GM19438 (cell line): ENCODE measurements at regions not wholly inside any gene's neighbourhood (a gene's known extent, or its start where the extent isn't known, plus 50 kb on each side); places are given as distances from the start of the nearest gene placed in this dataset.
"Not testable (repeated sequence)": the region's sequence is repeated elsewhere in the genome, so short reads cannot be mapped to it uniquely, and the experiment has no call there.

Experiments used
- ATAC-seq: cut with Tn5 transposase; IDR thresholded peaks from one replicate; pipeline ENCODE4 v1.9.1; 2021; ENCODE audit warnings: low read depth; ENCODE audit not compliant: unreplicated experiment

GRCh38 chr5:71903808-71904207 lies 184.7 kb downstream of the CARTPT start:
- ATAC-seq: no peak

DNA sequence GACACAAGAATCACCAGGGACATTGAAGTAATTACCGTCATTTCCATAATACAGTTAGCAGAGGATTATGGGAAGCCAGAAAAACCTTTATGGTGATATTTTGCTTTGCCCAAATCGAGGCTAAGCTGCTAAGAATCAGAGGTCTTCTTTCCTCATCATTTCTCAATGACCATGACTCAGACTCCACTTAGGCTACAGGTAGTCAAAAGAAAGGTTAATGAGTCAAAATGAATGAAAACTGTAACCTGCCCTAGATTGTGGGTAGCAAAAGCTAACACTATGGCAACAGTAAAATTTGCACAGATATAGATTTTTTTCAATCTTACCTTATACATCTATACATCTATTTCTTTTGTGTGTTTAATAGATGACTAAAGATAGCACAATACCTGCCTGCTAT lies 185.8 kb downstream of the CARTPT start:
- ATAC-seq: no peak

DNA sequence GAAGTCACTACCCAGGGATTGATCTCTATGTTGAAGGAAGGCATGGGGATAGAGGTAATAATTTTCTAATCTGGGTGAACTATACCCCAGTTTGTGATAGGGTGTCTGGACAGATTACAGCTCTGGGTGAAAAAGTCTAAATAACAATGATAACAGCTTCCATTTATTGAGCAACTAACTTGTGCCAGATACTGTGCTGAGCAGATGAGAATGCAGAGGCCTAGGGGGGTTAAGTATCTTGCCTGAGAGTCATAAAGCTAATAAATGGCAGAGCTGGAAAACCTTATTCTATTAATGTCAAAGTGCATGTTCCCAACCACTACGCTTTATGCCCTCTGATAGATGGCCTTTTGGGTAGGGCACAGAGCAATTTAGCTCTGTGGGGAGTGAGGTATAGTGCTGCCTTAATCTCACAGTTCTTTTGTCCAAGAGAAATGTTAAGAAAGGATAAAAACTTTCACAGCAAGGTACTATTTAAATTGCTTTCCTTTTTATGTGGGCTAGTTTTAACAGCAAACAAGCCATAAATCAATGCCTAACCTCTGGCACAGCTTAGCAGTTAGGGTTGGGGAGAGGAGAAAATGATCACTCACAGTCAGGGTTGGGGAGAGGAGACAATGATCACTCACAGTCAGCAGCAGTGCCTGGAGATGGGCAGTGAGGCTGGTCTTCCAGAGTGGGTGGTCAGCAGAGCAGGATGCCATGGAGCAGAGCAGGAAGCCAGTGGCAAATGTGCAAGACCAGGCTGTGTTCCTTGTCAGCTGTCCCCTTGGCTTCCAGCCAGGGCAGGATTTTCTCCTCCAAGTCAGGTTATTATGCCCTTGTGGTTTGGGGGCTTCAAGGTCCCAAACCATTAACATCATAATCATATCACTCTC lies 187.0 kb downstream of the CARTPT start:
- ATAC-seq: no peak

DNA sequence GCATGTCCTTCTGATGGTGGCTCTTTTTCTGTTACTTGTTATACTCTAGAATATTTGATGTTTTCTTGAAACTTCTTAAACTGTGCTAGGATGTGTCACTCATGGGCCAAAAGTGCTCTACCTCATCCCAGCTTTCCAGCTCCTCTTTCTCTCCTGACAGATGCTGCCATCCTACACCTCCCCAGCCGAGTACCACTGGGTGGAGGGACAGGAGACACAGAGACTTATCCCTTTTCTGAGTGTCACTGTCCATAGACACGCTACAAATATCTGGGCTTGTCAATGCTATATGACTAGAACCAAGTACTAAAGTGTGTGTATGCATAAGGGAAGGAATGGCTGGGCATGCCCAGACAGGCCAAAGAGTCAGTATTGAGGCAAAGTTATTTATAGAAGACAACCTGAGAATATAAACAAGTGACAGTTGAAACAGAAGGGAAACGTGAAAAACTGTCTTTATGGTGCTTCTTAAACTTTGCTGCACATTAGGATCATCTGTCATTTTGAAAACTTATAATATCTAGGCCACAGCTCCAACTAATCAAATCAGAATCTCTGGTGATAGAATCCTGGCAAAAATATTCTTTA lies 188.0 kb downstream of the CARTPT start:
- ATAC-seq: no peak

GRCh38 chr5:71907608-71908145 lies 188.6 kb downstream of the CARTPT start:
- no peak for ATAC-seq

- no peak for ATAC-seq
These were observed 191.7 kb downstream of the CARTPT start for GRCh38 chr5:71910741-71911140.

DNA sequence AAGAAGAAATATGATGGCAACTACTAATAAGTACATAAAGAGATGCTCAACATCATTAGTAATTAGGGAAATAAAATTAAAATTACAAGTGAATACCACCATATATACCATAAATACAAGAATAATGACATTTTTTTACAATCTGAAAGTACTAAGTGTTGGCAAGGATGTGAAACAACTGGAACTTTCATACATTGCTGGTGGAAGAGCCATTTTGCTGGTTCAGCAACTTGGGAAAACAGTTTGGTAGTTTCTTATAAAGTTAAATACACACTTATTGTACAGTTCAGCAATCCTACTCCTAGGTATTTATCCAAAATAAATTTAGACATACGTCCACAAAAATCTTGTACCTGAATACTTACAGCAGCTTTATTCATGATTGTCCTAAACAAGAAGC lies 192.9 kb downstream of the CARTPT start:
- ATAC-seq: no peak

DNA sequence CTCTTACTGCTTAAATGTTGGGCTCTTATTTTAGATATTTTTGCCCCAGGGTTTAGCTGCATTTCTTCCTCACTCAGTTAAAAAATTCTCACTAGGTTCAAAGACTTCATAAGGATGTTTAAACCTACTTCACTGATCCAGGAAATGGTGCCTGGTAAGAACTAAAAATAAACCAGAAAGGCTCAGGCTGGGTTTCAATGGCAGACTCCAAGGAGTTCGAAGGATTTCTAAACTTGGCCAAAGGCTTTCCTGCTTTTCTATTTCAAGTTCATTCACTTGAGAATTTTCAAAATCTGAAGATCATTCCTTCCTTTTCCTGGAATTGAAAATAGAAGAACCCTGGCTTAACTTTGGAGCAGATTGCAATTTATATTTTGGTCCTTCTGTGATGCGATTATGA lies 193.0 kb upstream of the MAP1B start:
- ATAC-seq: no peak

DNA sequence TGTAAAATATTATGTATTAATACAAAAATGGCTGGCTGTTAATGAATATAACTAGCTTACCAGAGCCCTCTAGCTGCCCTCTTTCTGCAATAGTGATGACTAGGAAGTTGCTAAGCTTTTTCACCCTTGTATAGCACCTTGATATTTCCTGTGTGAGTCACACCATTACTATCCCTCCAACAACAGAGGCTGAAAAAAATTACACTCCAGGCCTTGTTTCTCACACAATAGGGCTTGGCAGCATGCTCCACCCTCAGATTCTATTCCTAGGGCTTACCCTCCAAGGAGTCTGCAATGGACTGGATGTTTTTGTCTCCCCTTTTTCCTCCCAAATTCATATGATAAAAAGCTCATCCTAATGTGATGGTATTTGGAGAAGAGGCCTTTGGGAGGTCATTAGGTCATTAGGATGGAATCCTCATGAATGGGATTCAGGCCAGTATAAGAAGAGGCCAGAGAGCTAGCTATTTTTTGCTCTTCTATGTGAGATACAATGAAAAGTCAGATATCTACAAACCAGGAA lies 184.6 kb upstream of the MAP1B start:
- no peak for ATAC-seq

DNA sequence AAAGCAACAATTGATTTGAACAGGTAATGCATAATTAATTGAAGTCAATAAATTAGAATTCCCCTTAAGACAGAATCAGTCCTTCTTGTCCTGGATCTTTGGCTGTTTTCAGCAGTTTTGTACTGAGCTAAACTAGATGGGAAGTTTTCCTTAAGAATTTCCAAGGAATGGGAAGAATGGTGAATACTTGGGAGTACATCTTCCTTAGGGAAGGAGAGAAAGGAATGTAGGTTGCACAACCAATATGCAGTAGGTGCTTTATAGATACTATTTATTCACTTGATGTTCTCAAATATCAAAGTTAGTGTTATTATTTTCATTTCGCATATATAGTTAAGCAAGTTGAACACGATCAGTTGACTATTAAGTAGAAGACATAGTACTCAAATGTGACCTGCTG lies 183.5 kb upstream of the MAP1B start:
- ATAC-seq: no peak

- ATAC-seq: no peak
These were observed 182.9 kb upstream of the MAP1B start for GRCh38 chr5:71924325-71924724.

DNA sequence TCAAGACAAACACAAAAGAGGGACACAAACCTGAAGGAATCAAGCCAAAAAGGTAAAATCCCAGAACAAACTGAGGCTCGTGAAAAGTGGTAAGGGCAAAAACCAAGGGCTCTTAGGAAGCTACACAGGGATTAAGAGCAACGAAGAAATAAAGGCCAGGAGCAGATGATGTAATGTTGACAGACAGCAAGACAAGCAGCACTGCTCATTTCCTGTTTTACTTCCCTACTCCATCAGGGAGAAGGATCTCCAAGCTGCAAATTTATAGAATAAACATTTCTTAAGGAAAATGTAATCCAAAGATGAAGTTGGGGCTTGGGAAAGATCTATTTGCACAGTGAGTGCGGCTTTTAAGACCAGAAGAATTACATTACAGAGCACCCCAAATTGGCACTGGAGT lies 182.3 kb upstream of the MAP1B start:
- ATAC-seq: no peak

- no peak for ATAC-seq
These were observed 181.6 kb upstream of the MAP1B start for GRCh38 chr5:71925608-71926091.

DNA sequence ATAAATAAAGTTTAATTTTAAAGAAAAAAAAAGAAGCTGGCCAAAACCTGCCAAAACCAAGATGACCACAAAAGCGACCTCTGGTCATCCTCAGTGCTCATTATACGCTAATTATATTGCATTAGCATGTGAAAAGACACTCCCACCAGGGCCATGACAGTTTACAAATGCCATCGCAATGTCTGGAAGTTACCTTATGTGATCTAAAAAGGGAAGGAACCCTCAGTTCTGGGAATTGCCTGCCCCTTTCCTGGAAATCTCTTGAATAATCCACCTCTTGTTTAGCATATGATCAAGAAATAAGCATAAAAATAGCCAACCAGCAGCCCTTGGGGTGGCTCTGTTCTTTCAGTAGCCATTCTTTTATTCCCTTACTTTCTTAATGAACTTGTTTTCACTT lies 178.3 kb upstream of the MAP1B start:
- ATAC-seq: no peak

GRCh38 chr5:71930554-71930953 lies 176.7 kb upstream of the MAP1B start:
- not testable (repeated sequence) for ATAC-seq

DNA sequence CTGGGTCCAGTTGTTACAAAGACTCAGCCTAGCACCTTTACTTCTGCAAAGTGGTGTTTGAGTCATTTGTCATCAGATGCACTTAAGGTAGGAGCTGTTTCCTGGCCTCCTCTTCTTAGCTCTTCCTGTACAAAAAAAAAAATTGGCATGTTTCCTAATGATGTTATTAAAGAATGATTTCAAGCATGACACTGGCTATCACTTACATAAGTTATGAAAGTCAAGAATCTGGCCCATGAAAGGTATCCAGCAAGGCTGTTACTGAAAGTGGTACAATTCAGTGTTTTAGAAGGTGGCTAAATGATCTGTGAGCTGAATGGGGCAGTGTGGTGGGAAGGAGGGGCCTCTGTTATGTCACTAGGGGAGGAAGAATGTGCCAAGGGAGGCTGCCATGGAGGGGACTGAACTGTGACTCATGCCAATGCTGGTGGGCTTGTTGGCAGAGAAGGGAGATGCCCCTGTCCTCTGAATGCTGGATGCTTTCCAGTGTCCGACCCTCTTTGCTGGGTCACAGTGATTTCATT lies 175.1 kb upstream of the MAP1B start:
- no peak for ATAC-seq

- no peak for ATAC-seq
These were observed 174.5 kb upstream of the MAP1B start for GRCh38 chr5:71932655-71933338.

DNA sequence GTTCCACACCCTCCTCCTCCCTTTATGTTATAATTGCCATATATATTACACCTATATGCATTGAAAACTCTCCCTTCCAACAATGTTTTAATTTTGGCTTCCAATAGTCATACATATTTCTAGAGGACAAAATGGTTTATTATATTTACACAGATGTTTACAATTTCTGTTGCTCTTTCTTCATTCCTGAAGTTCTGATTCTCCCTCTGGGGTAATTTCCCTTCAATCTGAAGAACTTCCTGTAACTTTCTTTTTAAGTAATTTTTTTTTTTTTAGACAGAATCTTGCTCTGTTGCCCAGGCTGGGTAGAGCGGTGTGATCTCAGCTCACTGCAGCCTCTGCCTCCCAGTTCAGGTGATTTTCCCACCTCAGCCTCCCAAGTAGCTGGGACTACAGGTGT lies 173.0 kb upstream of the MAP1B start:
- ATAC-seq: no peak

- ATAC-seq: no peak
These were observed 169.2 kb upstream of the MAP1B start for GRCh38 chr5:71937921-71938698.

GRCh38 chr5:71938895-71939294 lies 168.4 kb upstream of the MAP1B start:
- ATAC-seq: no peak
